ENCODE measurements at regions not wholly inside any gene's neighbourhood (a gene's known extent, or its start where the extent isn't known, plus 50 kb on each side); places are given as distances from the start of the nearest gene placed in this dataset.

GRCh38 chr6:128724738-128725137 is 158.2 kb upstream of the LAMA2 start:
- no peak for ATAC-seq (ENCODE audit: insufficient read depth, low read depth)
- TF ChIP-seq CTCF (IDR thresholded peaks at IDR 0.05; ENCODE audit: borderline replicate concordance, extremely low read depth, low read length, poor library complexity, severe bottlenecking) (no peak), EZH2 (IDR thresholded peaks at IDR 0.05; ENCODE audit: borderline replicate concordance, low read depth, low read length, severe bottlenecking) (no peak)
- H3K4me3 ChIP-seq (ENCODE audit: low read depth in 1 of 2, low read length in 2 of 2), result no peak overlapping the region
- no peak overlapping the region for H3K27ac ChIP-seq (ENCODE audit: low read length)
- H3K4me1 ChIP-seq (ENCODE audit: insufficient read depth, low read length), result no peaks in the 10 kb centered on the region
- no peak overlapping the region for H3K9ac ChIP-seq (ENCODE audit: low read depth, low read length)
- H3K27me3 ChIP-seq (ENCODE audit: insufficient read depth, low read length, poor library complexity), result peaks cover 2% of the 10 kb centered on the region
- H3K36me3 ChIP-seq (ENCODE audit: insufficient read depth, low read length), result no peaks in the 10 kb centered on the region
- no peaks in the 10 kb centered on the region for H3K9me3 ChIP-seq (ENCODE audit: insufficient read depth, low read length, severe bottlenecking)
- H2AFZ ChIP-seq (ENCODE audit: low read depth, low read length), result no peak overlapping the region
- H3K79me2 ChIP-seq (ENCODE audit: insufficient read depth, low read length), result no peaks in the 10 kb centered on the region
- no peaks in the 10 kb centered on the region for H4K20me1 ChIP-seq (ENCODE audit: insufficient read depth, low read length)
- H3K4me2 ChIP-seq (ENCODE audit: insufficient read depth, low read length), result no peak overlapping the region
- no peak for DNase-seq

GRCh38 chr6:128723667-128724066 is 159.3 kb upstream of the LAMA2 start:
- Histone ChIP-seq H3K9ac (ENCODE audit: low read depth, low read length) (no peak overlapping the region), H3K36me3 (ENCODE audit: insufficient read depth, low read length) (no peaks in the 10 kb centered on the region), H3K4me2 (ENCODE audit: insufficient read depth, low read length) (no peak overlapping the region), H3K27ac (ENCODE audit: low read length) (no peak overlapping the region), H3K9me3 (ENCODE audit: insufficient read depth, low read length, severe bottlenecking) (no peaks in the 10 kb centered on the region), H3K27me3 (ENCODE audit: insufficient read depth, low read length, poor library complexity) (peaks cover 2% of the 10 kb centered on the region), H3K79me2 (ENCODE audit: insufficient read depth, low read length) (no peaks in the 10 kb centered on the region), H4K20me1 (ENCODE audit: insufficient read depth, low read length) (no peaks in the 10 kb centered on the region), H3K4me1 (ENCODE audit: insufficient read depth, low read length) (no peaks in the 10 kb centered on the region), H3K4me3 (ENCODE audit: low read depth in 1 of 2, low read length in 2 of 2) (no peak overlapping the region), H2AFZ (ENCODE audit: low read depth, low read length) (no peak overlapping the region)
- ATAC-seq (ENCODE audit: insufficient read depth, low read depth) (no peak), DNase-seq (no peak)
- TF ChIP-seq CTCF (IDR thresholded peaks at IDR 0.05; ENCODE audit: borderline replicate concordance, extremely low read depth, low read length, poor library complexity, severe bottlenecking), result no peak
- no peak for TF ChIP-seq EZH2 (IDR thresholded peaks at IDR 0.05; ENCODE audit: borderline replicate concordance, low read depth, low read length, severe bottlenecking)

GRCh38 chr6:128720891-128721290 is 162.0 kb upstream of the LAMA2 start:
- Histone ChIP-seq H3K27ac (ENCODE audit: low read length) (no peak overlapping the region), H3K9ac (ENCODE audit: low read depth, low read length) (no peak overlapping the region), H3K4me1 (ENCODE audit: insufficient read depth, low read length) (no peaks in the 10 kb centered on the region), H3K4me2 (ENCODE audit: insufficient read depth, low read length) (no peak overlapping the region), H3K9me3 (ENCODE audit: insufficient read depth, low read length, severe bottlenecking) (no peaks in the 10 kb centered on the region), H4K20me1 (ENCODE audit: insufficient read depth, low read length) (no peaks in the 10 kb centered on the region), H2AFZ (ENCODE audit: low read depth, low read length) (no peak overlapping the region), H3K4me3 (ENCODE audit: low read depth in 1 of 2, low read length in 2 of 2) (no peak overlapping the region), H3K79me2 (ENCODE audit: insufficient read depth, low read length) (no peaks in the 10 kb centered on the region), H3K36me3 (ENCODE audit: insufficient read depth, low read length) (no peaks in the 10 kb centered on the region), H3K27me3 (ENCODE audit: insufficient read depth, low read length, poor library complexity) (peaks cover 2% of the 10 kb centered on the region)
- TF ChIP-seq CTCF (IDR thresholded peaks at IDR 0.05; ENCODE audit: borderline replicate concordance, extremely low read depth, low read length, poor library complexity, severe bottlenecking) (no peak), EZH2 (IDR thresholded peaks at IDR 0.05; ENCODE audit: borderline replicate concordance, low read depth, low read length, severe bottlenecking) (no peak)
- DNase-seq (no peak), ATAC-seq (ENCODE audit: insufficient read depth, low read depth) (no peak)

- no peaks in the 10 kb centered on the region for H3K4me1 ChIP-seq (ENCODE audit: insufficient read depth, low read length)
- no peaks in the 10 kb centered on the region for H3K36me3 ChIP-seq (ENCODE audit: insufficient read depth, low read length)
- no peak overlapping the region for H3K9ac ChIP-seq (ENCODE audit: low read depth, low read length)
- DNase-seq (no peak), ATAC-seq (ENCODE audit: insufficient read depth, low read depth) (no peak)
- no peak overlapping the region for H2AFZ ChIP-seq (ENCODE audit: low read depth, low read length)
- H3K27me3 ChIP-seq (ENCODE audit: insufficient read depth, low read length, poor library complexity), result no peaks in the 10 kb centered on the region
- H3K79me2 ChIP-seq (ENCODE audit: insufficient read depth, low read length), result no peaks in the 10 kb centered on the region
- no peak overlapping the region for H3K4me3 ChIP-seq (ENCODE audit: low read depth in 1 of 2, low read length in 2 of 2)
- H3K4me2 ChIP-seq (ENCODE audit: insufficient read depth, low read length), result no peak overlapping the region
- TF ChIP-seq CTCF (IDR thresholded peaks at IDR 0.05; ENCODE audit: borderline replicate concordance, extremely low read depth, low read length, poor library complexity, severe bottlenecking), result no peak
- no peaks in the 10 kb centered on the region for H4K20me1 ChIP-seq (ENCODE audit: insufficient read depth, low read length)
- no peaks in the 10 kb centered on the region for H3K9me3 ChIP-seq (ENCODE audit: insufficient read depth, low read length, severe bottlenecking)
- H3K27ac ChIP-seq (ENCODE audit: low read length), result no peak overlapping the region
Observed at GRCh38 chr6:128719786-128720185, 163.2 kb upstream of the LAMA2 start.
